ENCODE measurements at regions not wholly inside any gene's neighbourhood (a gene's known extent, or its start where the extent isn't known, plus 50 kb on each side); places are given as distances from the start of the nearest gene placed in this dataset.
"Not testable (repeated sequence)": the region's sequence is repeated elsewhere in the genome, so short reads cannot be mapped to it uniquely, and the experiment has no call there.

GRCh38 chr14:43411841-43412240 lies 1095.2 kb downstream of the FSCB start:
- no peak overlapping the region for H3K4me3 ChIP-seq (ENCODE audit: low read depth, low read length)
- TF ChIP-seq, protein P1, sequence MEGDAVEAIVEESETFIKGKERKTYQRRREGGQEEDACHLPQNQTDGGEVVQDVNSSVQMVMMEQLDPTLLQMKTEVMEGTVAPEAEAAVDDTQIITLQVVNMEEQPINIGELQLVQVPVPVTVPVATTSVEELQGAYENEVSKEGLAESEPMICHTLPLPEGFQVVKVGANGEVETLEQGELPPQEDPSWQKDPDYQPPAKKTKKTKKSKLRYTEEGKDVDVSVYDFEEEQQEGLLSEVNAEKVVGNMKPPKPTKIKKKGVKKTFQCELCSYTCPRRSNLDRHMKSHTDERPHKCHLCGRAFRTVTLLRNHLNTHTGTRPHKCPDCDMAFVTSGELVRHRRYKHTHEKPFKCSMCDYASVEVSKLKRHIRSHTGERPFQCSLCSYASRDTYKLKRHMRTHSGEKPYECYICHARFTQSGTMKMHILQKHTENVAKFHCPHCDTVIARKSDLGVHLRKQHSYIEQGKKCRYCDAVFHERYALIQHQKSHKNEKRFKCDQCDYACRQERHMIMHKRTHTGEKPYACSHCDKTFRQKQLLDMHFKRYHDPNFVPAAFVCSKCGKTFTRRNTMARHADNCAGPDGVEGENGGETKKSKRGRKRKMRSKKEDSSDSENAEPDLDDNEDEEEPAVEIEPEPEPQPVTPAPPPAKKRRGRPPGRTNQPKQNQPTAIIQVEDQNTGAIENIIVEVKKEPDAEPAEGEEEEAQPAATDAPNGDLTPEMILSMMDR (IDR thresholded peaks at IDR 0.05; ENCODE audit: low read depth, low read length): no peak

DNA sequence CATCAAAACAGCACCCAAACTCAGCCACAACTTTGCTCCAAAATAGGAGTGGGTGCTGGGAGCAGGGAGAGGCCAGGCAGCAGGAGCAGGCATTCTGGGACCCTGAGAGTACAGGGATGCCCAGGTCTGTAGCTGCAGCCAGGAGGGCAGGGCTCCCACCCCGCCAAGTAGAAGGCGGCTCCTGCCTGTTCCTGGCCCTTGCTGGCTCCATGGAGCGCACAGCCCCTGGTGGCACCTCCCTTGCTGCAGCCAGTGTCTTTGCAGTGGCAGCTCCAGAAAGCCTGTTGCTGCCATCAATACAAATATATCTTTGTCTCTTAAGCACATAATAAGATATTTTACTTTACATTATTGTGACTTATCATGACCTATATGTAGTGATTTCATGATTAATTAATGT lies 1096.5 kb downstream of the FSCB start:
- H3K4me3 ChIP-seq (ENCODE audit: low read depth, low read length): no peak overlapping the region
- TF ChIP-seq, protein P1 (IDR thresholded peaks at IDR 0.05; ENCODE audit: low read depth, low read length): no peak

DNA sequence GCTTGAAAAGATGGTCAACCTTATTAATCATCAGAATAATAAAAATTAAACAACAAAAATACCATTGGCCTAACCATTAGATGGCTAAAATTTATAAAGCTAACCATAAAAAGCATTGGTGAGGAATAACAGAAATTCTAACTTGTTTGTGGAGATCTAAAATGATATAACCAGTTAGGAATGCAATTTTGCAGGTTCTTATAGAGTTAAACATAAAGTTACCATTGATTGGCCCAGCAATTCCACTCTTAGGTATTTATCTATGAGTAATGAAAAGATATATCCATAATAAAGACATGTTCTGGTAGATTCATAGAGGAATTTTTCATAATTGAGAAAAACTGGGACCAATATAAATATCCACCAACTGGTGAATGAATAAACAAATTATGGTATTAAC lies 1098.6 kb downstream of the FSCB start:
- TF ChIP-seq, protein P1 (IDR thresholded peaks at IDR 0.05; ENCODE audit: low read depth, low read length): no peak
- H3K4me3 ChIP-seq (ENCODE audit: low read depth, low read length): no peak overlapping the region

GRCh38 chr14:43407706-43408105 lies 1099.4 kb downstream of the FSCB start:
- TF ChIP-seq, protein P1 (IDR thresholded peaks at IDR 0.05; ENCODE audit: low read depth, low read length): no peak
- no peak overlapping the region for H3K4me3 ChIP-seq (ENCODE audit: low read depth, low read length)

GRCh38 chr14:43406931-43407330 lies 1100.2 kb downstream of the FSCB start:
- H3K4me3 ChIP-seq (ENCODE audit: low read depth, low read length): no peak overlapping the region
- TF ChIP-seq, protein P1 (IDR thresholded peaks at IDR 0.05; ENCODE audit: low read depth, low read length): no peak

GRCh38 chr14:43399289-43399688 lies 1107.8 kb downstream of the FSCB start:
- no peak overlapping the region for H3K4me3 ChIP-seq (ENCODE audit: low read depth, low read length)
- TF ChIP-seq, protein P1 (IDR thresholded peaks at IDR 0.05; ENCODE audit: low read depth, low read length): no peak

- H3K4me3 ChIP-seq (ENCODE audit: low read depth, low read length): not testable (repeated sequence)
Measured at GRCh38 chr14:43370565-43370896, 1136.6 kb downstream of the FSCB start.

DNA sequence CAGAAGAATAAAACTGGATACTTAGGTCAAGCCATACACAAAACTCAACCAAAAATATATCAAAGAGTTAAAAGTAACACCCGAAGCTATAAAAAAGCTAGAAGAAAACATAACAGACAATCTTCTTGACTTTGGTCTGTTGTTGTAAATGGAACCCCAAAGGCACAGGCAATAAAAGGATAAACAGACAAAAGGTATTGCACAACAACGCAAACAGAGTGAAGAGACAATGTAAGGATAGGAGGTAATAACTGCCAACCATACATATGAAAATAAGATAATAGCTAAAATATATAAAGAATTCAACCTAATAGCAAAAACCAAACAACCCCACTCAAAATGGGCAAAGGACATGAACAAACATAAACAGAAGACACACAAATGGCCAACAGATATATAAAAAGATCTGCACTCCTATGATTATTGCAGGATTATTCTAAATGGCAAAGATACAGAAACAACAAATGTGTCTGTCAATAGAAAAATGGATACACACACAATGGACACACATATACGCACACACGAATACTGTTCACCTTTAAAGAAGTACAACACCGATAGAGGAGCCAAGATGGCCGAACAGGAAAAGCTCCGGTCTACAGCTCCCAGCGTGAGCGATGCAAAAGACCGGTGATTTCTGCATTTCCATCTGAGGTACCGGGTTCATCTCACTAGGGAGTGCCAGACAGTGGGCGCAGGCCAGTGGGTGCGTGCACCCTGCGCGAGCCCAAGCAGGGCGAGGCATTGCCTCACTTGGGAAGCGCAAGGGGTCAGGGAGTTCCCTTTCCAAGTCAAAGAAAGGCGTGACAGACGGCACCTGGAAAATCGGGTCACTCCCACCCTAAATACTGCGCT lies 1137.1 kb downstream of the FSCB start:
- TF ChIP-seq, protein P1 (IDR thresholded peaks at IDR 0.05; ENCODE audit: low read depth, low read length): no peak
- no peak overlapping the region for H3K4me3 ChIP-seq (ENCODE audit: low read depth, low read length)

All from WI38 (cell line).